ENCODE measurements at regions not wholly inside any gene's neighbourhood (a gene's known extent, or its start where the extent isn't known, plus 50 kb on each side); places are given as distances from the start of the nearest gene placed in this dataset.
"Not testable (repeated sequence)": the region's sequence is repeated elsewhere in the genome, so short reads cannot be mapped to it uniquely, and the experiment has no call there.

- ATAC-seq = peak; percentile 29
- intact Hi-C loops (cut with DNase I) = no loop called here
Measured at GRCh38 chr12:4141348-4142270, 132.0 kb upstream of the CCND2 start.

GRCh38 chr12:4140581-4141301, 132.8 kb upstream of the CCND2 start:
- no peak for ATAC-seq

More at GRCh38 chr12:4141348-4142270, 132.0 kb upstream of the CCND2 start:
- DNase-seq (ENCODE audit: missing footprints) = no peak

GRCh38 chr12:4139191-4139590, 134.4 kb upstream of the CCND2 start:
- ATAC-seq = no peak
- intact Hi-C loops (cut with DNase I) = no loop called here
- no peak for DNase-seq (ENCODE audit: missing footprints)

More at GRCh38 chr12:4140581-4141301, 132.8 kb upstream of the CCND2 start:
- no peak for DNase-seq (ENCODE audit: missing footprints)
- intact Hi-C loops (cut with DNase I) = no loop called here

- DNase-seq (ENCODE audit: missing footprints); ATAC-seq; intact Hi-C loops (cut with DNase I): not testable (repeated sequence)
Measured at GRCh38 chr12:4138532-4138931, 135.0 kb upstream of the CCND2 start.

GRCh38 chr12:4138051-4138450, 135.5 kb upstream of the CCND2 start:
- DNase-seq (ENCODE audit: missing footprints) (no peak), ATAC-seq (no peak)
- intact Hi-C loops (cut with DNase I) = no loop called here

- DNase-seq (ENCODE audit: missing footprints) (no peak), ATAC-seq (no peak)
- intact Hi-C loops (cut with DNase I) = no loop called here
Measured at GRCh38 chr12:4137441-4137840, 136.1 kb upstream of the CCND2 start.

GRCh38 chr12:4137015-4137414, 136.5 kb upstream of the CCND2 start:
- DNase-seq (ENCODE audit: missing footprints) (no peak), ATAC-seq (no peak)
- intact Hi-C loops (cut with DNase I) = no loop called here

GRCh38 chr12:4135919-4136605, 137.5 kb upstream of the CCND2 start:
- intact Hi-C loops (cut with DNase I) = no loop called here
- ATAC-seq (peak; percentile 39), DNase-seq (ENCODE audit: missing footprints) (no peak)

GRCh38 chr12:4134448-4135263, 138.9 kb upstream of the CCND2 start:
- ATAC-seq = no peak
- intact Hi-C loops (cut with DNase I) = no loop called here
- DNase-seq (ENCODE audit: missing footprints) = no peak

- DNase-seq (ENCODE audit: missing footprints) (no peak), ATAC-seq (peak; percentile 13)
- intact Hi-C loops (cut with DNase I) = no loop called here
Measured at GRCh38 chr12:4133636-4134447, 139.7 kb upstream of the CCND2 start.

GRCh38 chr12:4133029-4133428, 140.5 kb upstream of the CCND2 start:
- intact Hi-C loops (cut with DNase I) = no loop called here
- DNase-seq (ENCODE audit: missing footprints) (no peak), ATAC-seq (no peak)

GRCh38 chr12:4121506-4122020, 152.0 kb upstream of the CCND2 start:
- no peak for DNase-seq (ENCODE audit: missing footprints)
- intact Hi-C loops (cut with DNase I) = no loop called here
- ATAC-seq = no peak

GRCh38 chr12:4120316-4120917, 153.1 kb upstream of the CCND2 start:
- ATAC-seq (no peak), DNase-seq (ENCODE audit: missing footprints) (no peak)
- intact Hi-C loops (cut with DNase I) = no loop called here

- DNase-seq (ENCODE audit: missing footprints) (no peak), ATAC-seq (no peak)
- intact Hi-C loops (cut with DNase I) = no loop called here
Measured at GRCh38 chr12:4119157-4119761, 154.3 kb upstream of the CCND2 start.

GRCh38 chr12:4118601-4119156, 154.9 kb upstream of the CCND2 start:
- intact Hi-C loops (cut with DNase I) = no loop called here
- ATAC-seq (no peak), DNase-seq (ENCODE audit: missing footprints) (no peak)

GRCh38 chr12:4118017-4118510, 155.5 kb upstream of the CCND2 start:
- peak; percentile 77 for DNase-seq (ENCODE audit: missing footprints)
- peak; percentile 80 for ATAC-seq
- intact Hi-C loops (cut with DNase I) = no loop called here

Measured in Right ventricle myocardium inferior (tissue), 1 donor.